ENCODE measurements at regions not wholly inside any gene's neighbourhood (a gene's known extent, or its start where the extent isn't known, plus 50 kb on each side); places are given as distances from the start of the nearest gene placed in this dataset.
A peak's percentile ranks its signal among the peaks of the same experiment; 100 is the strongest.
"Not testable (repeated sequence)": the region's sequence is repeated elsewhere in the genome, so short reads cannot be mapped to it uniquely, and the experiment has no call there.

DNA sequence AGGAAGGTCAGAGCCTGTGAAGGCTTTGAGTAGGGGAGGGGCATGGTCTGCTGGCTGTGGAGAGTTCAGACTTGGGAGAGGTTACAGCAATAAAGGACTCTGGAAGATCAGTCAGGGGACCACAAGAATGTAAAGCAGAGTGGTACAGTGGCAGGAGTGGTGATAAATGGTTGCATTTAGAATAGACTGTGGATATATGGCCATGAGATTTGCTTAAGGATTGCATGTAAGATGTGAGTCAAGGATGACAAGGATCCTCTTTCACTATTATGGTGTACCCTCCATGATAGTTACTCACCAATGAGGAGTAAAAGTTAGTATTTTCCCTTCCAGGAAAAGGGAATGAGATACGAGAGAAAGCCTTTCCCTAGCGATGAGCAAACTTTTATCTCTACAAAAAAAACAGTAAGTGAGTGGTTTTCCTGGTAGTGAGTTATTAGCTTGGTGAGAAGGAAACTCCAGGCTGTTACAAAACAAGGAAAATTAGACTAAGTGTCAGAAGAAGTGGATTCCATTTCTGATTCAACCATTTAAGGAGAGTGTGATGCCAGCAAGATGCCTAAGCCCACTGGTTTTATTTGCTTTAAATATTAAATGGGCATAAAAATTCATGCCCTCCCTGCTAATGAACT is 818.0 kb upstream of the ACVR2A start:
- peak; percentile 91 for DNase-seq (ENCODE audit: low read depth)

DNA sequence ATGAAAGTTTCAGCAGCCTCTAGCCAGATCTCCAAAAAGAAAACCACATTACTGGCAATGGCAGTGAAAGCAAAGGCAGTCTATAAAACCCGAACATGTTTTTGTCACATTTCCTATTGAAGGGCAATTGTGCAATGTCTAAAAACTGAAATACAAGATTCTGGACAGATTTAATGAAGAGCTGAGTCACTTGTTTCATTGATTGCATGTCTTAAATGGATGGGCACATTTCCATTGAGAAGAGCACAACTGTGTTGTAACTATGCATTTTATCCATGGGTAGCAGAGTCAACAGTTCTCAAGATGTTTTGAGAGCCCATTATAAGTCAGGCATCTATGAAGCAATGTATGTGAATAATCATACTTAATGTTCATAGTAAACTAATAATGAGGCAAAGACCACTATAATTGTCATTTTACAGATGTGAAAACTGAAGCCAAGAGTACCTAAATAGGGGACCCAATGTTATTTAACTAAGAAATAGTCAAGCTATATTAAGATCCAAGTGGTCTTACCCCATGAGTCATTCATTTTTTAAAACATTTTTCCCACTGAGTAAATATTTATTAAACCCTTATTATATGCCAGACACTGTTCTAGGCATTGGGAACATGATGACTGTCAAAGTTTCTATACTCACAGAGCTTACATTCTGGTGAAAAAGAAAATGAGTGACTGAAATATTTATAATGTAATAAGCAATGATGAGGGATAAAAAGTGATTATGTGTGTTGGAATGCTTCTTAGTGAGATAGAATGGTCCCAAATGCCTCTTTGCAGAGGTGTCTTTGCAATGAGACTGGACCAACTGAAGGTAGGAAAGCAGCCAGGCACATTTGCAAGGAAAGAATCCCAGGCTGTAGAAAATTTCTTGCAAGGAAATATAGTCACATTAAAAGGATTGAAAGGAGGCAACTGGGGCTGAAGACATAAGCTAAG is 818.9 kb upstream of the ACVR2A start:
- peak; percentile 65 for DNase-seq (ENCODE audit: low read depth)

DNA sequence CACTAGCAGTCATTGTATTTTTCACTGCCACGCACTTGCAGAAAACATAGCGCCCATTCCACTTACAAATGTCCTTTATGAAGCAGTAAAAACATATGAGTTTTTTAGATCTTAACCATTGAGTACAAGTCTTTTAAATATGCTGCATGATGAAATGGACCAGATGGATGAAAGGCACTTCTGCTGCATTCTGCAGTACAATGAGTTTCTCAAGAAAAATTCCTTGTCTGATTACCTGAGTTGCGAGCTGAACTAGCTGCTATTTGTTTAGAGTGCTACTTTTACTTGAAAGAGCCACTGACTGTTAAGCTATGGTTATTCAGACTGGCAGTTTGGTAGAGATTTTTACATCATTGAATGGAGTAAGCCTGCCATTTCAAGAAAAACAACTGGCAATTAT is 825.5 kb upstream of the ACVR2A start:
- DNase-seq (ENCODE audit: low read depth) = no peak

DNA sequence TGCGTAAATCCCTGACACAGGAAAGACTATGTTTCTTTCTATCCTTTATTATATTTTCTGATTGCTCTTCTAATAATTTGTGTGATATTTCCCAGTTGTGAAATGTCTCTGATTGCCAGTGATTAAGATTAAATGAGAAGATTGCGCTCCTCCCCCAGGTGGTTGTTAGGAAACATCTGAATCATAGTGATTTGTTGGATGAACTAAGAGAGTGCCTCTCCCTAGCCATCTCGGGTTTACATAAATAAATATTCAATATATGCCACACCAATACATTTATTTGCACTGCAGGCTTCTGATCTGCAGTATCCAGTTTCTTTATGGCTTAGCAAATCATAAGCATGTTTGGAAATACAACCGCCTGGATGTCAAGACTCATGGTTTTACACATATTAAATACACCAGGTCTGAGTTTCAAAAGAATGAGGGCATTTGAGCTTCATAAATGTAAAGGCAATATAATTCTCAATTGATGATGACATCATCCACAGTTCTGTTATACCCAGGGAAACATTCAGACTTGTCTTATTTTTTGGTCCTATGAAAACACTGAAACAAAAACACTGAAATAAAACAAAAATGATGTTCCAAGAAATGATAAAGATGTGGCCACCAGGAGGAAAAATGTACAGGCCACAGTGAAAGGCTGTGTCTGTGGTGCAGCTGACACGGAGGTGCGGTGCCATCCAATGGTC is 826.7 kb upstream of the ACVR2A start:
- no peak for DNase-seq (ENCODE audit: low read depth)

DNA sequence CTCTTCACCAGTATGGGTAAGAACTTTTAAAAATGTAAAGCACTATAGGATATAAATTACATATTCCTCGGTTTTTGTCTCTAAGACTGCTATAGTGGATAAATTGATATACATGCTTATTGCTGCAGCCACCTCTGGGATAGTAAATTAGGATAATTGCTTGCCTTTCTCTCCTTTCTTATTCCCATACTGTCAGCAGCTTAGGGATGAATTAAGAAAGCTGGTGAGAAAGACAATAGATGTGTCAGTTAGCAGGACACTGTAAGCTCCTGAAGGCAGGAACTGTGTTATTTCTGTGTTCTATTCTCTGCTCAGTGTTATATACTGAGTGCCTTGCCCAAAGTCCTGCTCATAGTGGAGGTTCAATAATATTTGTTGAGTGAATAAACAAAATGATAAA is 828.6 kb upstream of the ACVR2A start:
- DNase-seq (ENCODE audit: low read depth) = no peak

DNA sequence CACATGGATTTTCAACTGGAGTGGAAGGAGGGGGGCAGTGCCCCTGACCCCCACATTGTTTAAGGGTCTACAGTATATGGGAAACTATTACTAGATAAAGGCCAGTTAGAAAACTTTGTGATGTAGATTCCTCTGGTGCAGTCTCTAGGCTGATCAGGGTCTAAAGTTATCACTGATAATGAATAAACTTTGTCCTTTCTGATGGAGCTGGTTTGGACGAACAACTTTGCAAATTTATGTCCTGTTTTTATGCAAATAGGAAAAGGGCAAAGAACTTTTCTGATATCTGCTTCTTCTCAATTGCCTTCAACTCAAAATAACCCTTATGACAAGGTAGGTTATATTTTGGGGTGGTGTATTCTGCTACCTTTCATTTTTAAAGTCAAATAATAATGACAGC is 829.2 kb upstream of the ACVR2A start:
- no peak for DNase-seq (ENCODE audit: low read depth)

DNA sequence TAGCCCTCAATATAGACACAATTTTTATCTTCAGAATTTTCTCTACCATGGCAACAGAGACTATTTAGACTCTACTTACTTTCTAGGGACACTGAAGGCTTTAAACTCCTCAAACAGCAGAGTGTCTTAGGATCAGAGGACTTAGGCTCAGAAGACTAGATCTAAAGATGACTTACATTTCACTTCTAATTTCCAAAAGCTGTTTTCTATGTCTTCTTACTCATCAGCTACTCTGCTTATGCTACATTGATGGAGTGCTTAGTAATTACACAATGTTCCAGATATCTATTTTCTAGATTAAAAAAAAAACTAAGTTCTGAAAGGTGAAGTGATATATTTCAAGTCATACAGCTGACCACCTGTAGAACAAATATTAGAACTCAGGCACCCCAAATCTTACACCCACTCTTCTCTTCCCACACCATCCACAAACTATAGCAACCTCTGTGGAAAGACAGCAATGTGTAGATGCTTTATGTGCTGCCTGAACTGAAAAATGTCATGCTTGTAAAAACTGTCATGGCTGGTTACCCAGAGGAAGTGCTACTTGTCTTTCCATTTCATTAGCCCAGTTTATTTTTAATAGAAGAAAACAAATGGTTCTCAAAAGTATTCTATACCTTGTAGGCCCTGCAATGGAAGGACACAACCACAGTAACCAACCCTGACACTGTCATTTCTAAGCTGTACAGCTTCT is 831.0 kb upstream of the ACVR2A start:
- DNase-seq (ENCODE audit: low read depth) = no peak

DNA sequence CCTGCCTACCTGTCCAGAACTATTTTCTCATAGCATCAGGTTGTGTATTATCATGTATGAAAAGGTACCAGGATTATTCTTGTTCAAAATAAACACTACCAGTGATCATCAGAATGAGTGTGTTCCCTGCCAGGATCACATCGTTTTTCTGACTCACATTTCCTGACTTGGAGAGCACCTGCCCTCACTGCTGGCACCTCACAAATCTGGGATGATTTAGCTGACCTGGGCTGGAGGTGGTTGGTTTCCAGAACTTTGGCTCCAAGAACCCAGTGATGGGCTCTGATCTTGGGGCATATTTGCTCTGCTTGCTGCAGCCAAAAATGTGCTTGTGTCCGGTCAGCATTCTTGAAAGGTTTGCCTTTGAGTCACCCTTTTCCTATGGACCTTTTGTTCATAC is 836.3 kb upstream of the ACVR2A start:
- no peak for DNase-seq (ENCODE audit: low read depth)

DNA sequence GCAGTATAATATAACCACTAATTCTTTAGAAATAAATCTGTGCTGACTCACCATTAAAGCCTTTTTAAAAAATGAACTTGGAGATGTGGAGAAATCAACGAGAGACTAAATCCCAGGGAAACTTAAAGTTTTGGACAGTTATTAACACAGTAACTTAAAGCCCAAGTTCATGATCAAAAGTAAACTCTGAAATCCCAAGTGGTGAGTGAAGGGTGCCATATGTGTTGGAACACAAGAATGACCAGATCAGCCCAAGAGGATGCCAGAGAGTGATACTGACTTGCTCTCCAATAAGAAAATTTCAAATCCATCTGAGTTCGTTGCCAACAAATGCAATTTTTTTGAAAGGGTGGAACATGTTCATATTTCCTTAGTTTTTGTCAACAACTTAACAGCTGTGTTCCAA is 838.1 kb upstream of the ACVR2A start:
- peak; percentile 83 for DNase-seq (ENCODE audit: low read depth)

DNA sequence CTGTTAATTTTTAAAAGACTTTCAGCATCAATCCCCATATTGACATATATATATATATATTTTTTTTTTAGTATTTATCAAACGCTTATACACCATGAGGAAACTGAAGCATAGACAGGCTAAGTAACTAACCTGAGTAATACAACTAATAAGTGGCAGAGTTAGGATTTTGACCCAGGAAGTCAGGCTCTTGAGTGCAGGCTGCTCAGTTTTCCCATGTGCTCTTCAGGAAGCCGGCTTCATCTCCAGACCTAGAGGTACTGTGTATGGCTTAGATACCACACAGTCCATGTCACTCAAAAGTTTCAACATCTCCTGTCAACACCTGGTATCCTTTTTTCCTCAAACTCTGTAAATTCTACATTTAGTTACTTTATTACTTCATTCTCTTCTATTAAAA is 841.7 kb upstream of the ACVR2A start:
- no peak for DNase-seq (ENCODE audit: low read depth)

DNA sequence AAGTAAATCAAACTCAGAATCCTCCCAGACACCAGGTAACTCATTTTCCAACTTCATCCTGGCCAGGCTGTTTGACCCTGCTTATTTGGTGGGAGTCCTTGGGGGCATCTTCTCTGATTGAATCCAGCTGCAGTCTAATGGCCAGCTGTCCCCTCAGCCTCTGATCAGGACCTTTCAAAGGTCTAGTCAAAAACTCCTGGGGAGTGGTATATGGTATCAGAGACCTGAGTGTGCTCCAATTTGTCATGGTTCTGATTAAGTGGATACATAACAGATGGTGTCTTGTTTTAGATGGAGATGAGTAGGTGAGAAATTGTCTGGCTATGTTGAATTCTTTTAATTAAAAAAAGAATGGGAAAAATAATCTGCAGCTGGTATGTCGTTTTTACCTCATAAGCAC is 842.6 kb upstream of the ACVR2A start:
- DNase-seq (ENCODE audit: low read depth) = no peak

DNA sequence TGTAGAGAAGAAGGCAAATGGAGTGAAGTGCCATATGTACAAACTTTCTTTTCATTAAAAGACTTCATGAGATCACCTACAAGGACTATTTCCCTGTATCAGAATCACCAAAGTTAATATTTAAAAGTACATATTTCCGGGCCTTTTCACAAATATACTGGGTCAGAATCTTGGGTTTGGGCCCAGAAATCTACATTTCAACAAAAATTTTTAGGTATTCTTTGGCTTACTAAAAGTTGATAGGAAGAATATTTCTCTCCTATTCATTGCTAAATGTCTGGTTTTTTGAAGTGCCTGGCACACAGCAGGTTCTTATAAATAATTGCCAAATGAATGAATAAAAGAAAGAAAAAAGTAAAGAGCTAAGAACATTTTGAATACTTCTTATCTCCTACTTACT is 843.8 kb upstream of the ACVR2A start:
- DNase-seq (ENCODE audit: low read depth) = no peak

DNA sequence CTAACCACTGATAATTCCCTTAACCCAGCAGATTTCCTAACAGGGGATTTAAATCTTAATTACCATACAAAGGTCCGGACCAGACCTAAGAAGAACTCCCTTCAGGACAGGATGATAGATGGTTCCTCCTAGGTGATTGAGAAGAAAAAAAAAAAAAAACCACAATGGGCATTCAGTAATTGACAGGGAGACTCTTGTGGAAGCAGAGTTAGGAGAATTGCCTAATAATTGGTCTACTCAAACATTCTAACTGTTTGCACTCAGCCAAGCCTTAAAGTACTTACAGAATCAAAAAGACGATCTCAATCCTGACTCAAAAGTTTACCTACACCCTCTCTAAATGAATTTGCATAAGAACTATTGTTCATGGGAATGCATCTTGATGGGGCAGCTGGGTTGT is 844.7 kb upstream of the ACVR2A start:
- not testable (repeated sequence) for DNase-seq (ENCODE audit: low read depth)

DNA sequence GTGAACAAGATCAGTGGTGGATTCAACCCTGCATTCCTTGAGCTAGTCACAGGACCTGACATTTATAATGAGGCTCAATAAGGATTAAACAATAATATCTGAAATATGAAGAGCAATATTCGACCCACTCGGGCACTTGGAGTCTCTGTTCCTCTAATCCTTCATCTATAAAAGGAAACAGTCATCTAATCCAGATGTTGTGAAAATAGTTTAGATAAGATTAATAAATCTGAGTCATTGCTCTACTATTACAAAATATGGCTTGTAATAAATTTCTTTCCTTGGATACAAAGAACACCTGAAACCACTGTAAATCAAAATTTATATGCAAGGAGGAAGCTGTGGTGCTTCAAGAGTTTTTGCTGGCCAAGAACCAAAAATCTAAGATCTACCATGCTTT is 846.9 kb upstream of the ACVR2A start:
- no peak for DNase-seq (ENCODE audit: low read depth)

DNA sequence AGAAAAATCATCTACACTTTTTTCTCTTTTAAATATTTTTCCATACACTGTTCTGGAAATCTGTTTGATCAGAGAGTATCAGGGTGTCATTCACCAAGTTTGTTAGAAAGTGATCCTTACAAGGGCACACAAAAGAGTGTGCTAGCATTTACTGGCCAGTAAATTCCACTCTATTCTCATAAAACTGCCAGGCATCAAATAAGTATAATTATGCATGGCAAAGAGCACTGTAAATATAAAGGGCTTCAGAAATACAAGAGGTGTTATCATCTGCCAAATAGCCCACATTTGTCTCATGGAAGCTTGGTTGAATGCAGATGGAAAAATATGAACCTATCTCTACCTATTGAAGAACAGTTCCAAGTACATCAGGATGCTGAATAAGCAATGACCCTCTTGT is 847.3 kb upstream of the ACVR2A start:
- no peak for DNase-seq (ENCODE audit: low read depth)

DNA sequence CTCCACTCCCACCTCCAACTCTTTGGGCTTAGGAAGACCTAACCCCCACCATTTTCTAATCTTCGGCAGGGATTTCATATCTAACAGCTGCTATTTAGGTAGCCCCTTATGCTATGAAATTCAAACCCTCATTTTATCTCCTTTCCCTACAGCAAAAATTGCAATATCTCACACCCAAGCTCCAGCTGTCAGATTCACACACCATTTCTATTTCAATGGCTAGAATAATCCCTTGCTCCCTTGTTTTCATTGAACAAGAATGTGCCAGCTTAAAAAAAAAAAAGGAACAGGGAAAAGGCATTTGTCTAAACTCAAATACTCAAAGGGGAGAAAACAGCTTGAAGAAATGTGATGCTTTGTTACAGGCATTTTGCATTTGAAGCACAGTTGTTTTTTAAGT is 850.6 kb upstream of the ACVR2A start:
- DNase-seq (ENCODE audit: low read depth) = no peak

DNA sequence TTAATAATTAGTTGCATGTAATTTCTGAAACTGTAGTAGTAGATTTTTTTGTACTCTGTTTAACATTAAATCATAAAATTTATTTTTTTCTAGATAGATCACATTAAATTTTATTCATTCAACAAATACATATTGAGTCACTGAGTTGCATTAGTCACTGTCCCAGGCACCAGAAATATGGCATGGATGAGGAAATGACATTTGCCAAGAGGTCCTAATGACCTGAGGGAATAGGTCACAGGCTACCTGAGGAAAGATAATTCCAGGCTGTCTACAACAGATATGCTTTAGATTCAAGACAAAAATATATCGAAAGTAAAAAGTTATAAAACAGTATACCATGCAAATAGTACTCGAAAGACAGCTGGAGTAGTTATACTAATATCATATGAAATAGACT is 852.4 kb upstream of the ACVR2A start:
- no peak for DNase-seq (ENCODE audit: low read depth)

DNA sequence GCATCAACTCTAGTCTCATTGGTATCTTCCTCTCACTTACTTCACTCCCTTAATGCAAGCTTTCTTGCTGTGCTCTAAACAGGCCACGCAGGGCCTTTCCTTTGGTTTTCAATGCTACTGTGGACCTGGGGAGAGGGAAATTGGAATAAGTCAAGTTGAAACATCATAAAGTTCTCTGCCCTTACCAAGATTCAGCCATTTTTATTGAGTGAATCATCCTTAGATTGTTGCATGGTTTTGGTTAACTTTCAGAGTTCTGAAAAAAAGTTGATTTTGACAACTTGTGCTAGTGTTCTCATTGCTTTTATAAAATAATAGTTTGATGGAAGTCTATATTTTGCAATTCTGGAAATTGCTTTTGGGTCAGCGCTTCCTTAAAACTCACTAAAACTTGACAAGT is 852.8 kb upstream of the ACVR2A start:
- no peak for DNase-seq (ENCODE audit: low read depth)

DNA sequence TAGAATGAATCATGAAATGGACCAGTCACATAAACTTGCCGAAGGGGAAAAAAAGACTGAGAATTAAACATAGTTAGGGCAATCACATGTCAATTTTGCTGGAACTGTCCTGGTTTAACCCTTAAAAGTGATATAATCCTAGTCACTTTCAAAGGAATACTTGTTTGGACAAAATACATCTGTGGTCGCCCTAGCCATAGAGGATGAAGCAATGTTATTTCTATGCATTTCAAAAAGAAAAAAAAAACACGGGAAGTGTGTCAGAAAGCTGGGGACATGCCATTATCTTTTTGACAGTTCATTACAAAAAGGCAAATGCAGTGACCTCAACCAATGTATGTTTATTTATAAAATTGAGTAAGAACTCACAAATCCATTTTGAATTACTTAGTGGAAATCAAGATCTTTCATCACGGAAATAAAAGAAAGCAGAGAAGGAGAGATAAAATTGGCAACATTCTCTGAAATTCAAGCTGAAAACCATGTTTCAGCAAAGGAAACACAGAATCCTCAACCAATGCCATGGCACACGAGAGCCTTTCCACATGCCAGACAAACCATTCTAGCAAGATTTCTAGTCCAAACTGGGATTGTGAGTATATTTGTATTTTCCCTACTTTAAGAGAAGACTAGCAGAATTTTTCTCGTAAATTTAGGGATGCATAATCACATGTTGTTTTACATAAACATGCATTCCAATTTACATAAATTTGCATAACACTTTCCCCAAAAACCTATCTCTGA is 854.3 kb upstream of the ACVR2A start:
- DNase-seq (ENCODE audit: low read depth) = peak; percentile 52

DNA sequence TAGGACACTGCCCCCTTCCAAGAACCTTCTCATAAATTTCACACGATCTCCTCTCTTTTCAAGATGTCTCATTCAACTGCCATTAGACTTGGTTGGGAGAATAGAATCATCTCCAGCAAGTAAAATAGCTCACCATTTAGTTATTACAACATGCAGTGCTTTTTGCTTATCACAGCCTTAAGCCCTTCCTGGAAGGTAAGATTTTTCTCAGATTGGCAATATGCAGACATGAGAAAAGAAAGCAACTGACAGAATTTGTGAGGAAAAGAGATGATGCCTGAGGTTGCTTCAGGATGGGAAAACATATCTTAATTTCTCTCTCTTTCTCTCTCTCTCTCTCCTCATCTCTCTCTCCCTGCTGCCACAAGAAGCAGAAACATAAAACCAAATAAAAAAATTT is 855.1 kb upstream of the ACVR2A start:
- no peak for DNase-seq (ENCODE audit: low read depth)

DNA sequence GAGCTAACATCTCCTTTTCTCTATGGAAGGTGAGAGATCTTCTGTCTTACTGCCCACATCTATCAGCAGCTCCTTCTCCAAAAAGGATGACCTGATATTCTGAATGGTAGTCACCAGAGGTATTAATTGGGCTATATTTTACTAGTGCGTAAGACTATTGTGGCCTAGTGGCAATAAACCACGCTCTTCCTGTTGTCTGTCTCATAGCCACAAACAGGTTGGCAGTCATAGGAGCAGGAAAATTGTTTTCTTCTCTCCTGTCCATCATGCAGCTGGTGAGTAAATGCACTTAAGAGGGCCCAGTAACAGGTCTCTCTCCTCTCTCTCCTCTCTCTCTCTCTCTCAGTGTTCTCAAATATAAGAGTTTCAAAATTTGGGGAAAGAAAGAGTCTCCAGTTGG is 856.8 kb upstream of the ACVR2A start:
- peak; percentile 49 for DNase-seq (ENCODE audit: low read depth)

All from LHCN-M2 (cell line).